OCI-LY7 (cell line): ENCODE measurements at regions not wholly inside any gene's neighbourhood (a gene's known extent, or its start where the extent isn't known, plus 50 kb on each side); places are given as distances from the start of the nearest gene placed in this dataset.

Experiments
- BruUV-seq: library from RNA; stranded (reverse); fragments of 400-500 nt; replicated peaks from 2 replicates; lab custom pipeline; 2021; lab: Mats Ljungman, UMichigan
- CTCF ChIA-PET: fragments of 300-600 bp; sonication (Branson Sonifier 250); formaldehyde crosslinking; loops from one replicate; lab custom pipeline; 2022; ENCODE audit warnings: antibody characterized with exemption; ENCODE audit not compliant: unreplicated experiment; lab: Charles Lee
- POLR2A ChIA-PET: fragments of 300-600 bp; sonication (Branson Sonifier 250); formaldehyde crosslinking; loops from one replicate; lab custom pipeline; 2022; ENCODE audit warnings: antibody characterized with exemption; lab: Charles Lee
- DNase-seq: peaks from one replicate; pipeline ENCODE4 v3.0.0-alpha.2; 2015; ENCODE audit warnings: low spot score
- H2AFZ ChIP-seq: fragments of 200-600 bp; sonication (generic), shearing (Covaris generic); 2 replicates; pipeline ENCODE4 v1.6.1; 2014; ENCODE audit warnings: mild to moderate bottlenecking, antibody characterized with exemption, low read length, moderate library complexity
- H3K27ac ChIP-seq: fragments of 200-600 bp; sonication (generic); 2 replicates; pipeline ENCODE4 v1.5.1; 2014; ENCODE audit warnings: mixed run types, low read depth, mild to moderate bottlenecking, moderate library complexity, low read length, inconsistent platforms; ENCODE audit not compliant: poor library complexity, severe bottlenecking
- H3K36me3 ChIP-seq: fragments of 200-600 bp; sonication (generic); 2 replicates; pipeline ENCODE4 v1.6.1; 2014; ENCODE audit warnings: mild to moderate bottlenecking, antibody characterized with exemption, low read length, moderate library complexity, mixed read lengths; ENCODE audit not compliant: insufficient read depth
- H3K4me1 ChIP-seq: fragments of 200-600 bp; sonication (generic); 2 replicates; pipeline ENCODE4 v1.5.1; 2014; ENCODE audit warnings: mild to moderate bottlenecking, low read length; ENCODE audit not compliant: insufficient read depth, poor library complexity, severe bottlenecking
- H3K4me2 ChIP-seq: fragments of 200-600 bp; sonication (generic); 2 replicates; pipeline ENCODE4 v1.6.1; 2014; ENCODE audit warnings: mild to moderate bottlenecking, low read length
- H3K4me3 ChIP-seq: fragments of 200-600 bp; sonication (generic); 2 replicates; pipeline ENCODE4 v1.5.1; 2014; ENCODE audit warnings: mild to moderate bottlenecking, low read depth, low read length; ENCODE audit not compliant: poor library complexity, severe bottlenecking
- H3K79me2 ChIP-seq: fragments of 200-600 bp; sonication (generic); 2 replicates; pipeline ENCODE4 v1.6.1; 2016; ENCODE audit warnings: low read depth, mild to moderate bottlenecking, low read length, moderate library complexity, mixed read lengths; ENCODE audit not compliant: insufficient read depth
- H3K9me2 ChIP-seq: fragments of 200-600 bp; sonication (generic); 2 replicates; pipeline ENCODE4 v1.6.1; 2016; ENCODE audit warnings: mild to moderate bottlenecking, low read length, mixed read lengths; ENCODE audit not compliant: insufficient read depth
- H3K9me3 ChIP-seq: fragments of 200-600 bp; sonication (generic); 2 replicates; pipeline ENCODE4 v1.6.1; 2014; ENCODE audit warnings: mild to moderate bottlenecking, mixed run types, low read length, mixed read lengths
- H4K20me1 ChIP-seq: fragments of 200-600 bp; sonication (generic); 2 replicates; pipeline ENCODE4 v1.6.1; 2014; ENCODE audit warnings: mild to moderate bottlenecking, antibody characterized with exemption, low read length, moderate library complexity, mixed read lengths; ENCODE audit not compliant: insufficient read depth
- EZH2phosphoT487 ChIP-seq: fragments of 200-600 bp; sonication (generic); IDR thresholded peaks from 2 replicates; pipeline ENCODE4 v1.6.1; 2018; ENCODE audit warnings: low read depth, borderline replicate concordance, mild to moderate bottlenecking, mixed run types, antibody characterized with exemption, low read length, moderate library complexity, mixed read lengths
- intact Hi-C: fragments of 100-400 bp; cut with micrococcal nuclease; formaldehyde crosslinking; loops from one replicate; pipeline ENCODE4 v1.10.0; 2022; ENCODE audit not compliant: unreplicated experiment
- TF ChIP-seq, protein P1 (sequence below): fragments of 200-600 bp; sonication (generic); conservative IDR thresholded peaks from 2 replicates; pipeline ENCODE4 v1.5.1; 2014; ENCODE audit warnings: mild to moderate bottlenecking, antibody characterized with exemption, low read length, moderate library complexity, mixed read lengths

DNA sequence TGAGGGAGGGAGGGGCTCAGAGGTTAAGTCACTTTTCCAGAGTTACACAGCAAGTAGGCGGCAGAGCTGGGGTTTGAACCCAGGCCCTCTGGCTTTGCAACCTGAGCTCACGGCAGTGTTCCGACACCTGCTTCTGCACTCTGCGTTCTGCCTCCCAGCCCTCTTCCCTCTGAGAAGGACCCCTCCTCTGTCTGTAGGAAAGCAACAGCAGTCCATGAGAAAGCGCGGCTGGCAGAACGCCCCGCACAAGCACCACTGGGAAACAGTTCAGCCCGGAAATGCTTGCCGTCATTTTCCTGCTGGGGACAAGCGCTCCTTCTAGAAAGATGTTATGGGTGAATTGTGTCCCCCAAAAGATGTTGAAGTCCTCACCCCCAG, 241.1 kb downstream of the NPHP4 start:
- no TSS peak for BruUV-seq
- TF ChIP-seq, protein P1, sequence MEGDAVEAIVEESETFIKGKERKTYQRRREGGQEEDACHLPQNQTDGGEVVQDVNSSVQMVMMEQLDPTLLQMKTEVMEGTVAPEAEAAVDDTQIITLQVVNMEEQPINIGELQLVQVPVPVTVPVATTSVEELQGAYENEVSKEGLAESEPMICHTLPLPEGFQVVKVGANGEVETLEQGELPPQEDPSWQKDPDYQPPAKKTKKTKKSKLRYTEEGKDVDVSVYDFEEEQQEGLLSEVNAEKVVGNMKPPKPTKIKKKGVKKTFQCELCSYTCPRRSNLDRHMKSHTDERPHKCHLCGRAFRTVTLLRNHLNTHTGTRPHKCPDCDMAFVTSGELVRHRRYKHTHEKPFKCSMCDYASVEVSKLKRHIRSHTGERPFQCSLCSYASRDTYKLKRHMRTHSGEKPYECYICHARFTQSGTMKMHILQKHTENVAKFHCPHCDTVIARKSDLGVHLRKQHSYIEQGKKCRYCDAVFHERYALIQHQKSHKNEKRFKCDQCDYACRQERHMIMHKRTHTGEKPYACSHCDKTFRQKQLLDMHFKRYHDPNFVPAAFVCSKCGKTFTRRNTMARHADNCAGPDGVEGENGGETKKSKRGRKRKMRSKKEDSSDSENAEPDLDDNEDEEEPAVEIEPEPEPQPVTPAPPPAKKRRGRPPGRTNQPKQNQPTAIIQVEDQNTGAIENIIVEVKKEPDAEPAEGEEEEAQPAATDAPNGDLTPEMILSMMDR: no peak
- no peak for TF ChIP-seq EZH2phosphoT487
- H3K4me2 ChIP-seq: no peak overlapping the region
- no peak overlapping the region for H2AFZ ChIP-seq
- no peaks in the 10 kb centered on the region for H3K9me3 ChIP-seq
- ChIA-PET POLR2A (no interaction called here), CTCF (no interaction called here)
- H3K36me3 ChIP-seq: no peaks in the 10 kb centered on the region
- H4K20me1 ChIP-seq: no peaks in the 10 kb centered on the region
- no peak for DNase-seq
- intact Hi-C loops: no loop called here
- no peaks in the 10 kb centered on the region for H3K79me2 ChIP-seq
- H3K27ac ChIP-seq: no peak overlapping the region
- no peaks in the 10 kb centered on the region for H3K9me2 ChIP-seq
- H3K4me1 ChIP-seq: no peaks in the 10 kb centered on the region
- no peak overlapping the region for H3K4me3 ChIP-seq

DNA sequence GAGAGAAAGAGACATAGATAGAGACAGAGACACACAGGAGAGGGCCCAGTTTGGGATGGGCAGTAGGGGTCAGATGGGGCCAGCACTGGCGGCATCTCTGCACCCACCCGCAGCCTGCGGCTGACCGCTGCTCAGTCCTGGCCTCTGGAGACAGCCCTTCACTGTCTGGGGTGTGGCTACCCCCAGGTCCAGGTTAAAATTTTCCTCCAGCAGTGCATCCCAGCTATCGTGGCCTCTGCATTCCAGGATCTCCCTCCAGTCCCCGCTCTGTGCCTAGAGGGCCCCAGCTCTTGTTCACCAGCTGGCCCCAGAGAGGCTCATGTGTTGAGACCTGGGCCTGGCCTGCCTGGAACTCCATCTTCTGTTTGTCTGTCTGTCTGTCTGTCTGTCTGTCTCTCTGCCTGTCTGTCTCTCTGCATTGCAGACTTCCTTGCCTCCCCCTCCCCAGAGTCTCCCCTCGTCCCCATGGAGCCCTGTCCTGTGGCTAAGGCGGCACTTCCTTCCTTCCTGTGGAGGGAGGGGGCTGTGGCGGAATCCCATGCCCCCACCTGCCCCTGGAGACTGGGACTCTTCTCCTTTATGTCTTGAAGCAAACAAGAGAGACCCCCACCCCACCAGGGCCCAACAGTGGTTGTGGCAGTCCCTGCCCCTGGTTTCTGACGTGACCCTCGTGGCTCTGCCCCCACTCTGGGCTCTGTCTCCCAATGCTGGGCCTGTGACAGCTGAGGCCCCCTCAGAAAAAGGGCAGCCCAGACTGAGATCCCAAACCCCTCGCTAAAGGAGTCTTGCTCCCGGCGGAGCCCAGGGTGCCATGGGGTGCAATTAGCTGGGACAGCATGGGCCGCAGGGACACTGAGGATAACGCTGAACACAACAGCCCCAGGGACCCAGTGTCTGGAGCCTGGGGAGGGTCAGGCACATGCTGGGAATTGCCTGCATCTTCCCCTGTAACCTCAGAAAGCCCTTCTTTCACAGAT, 241.8 kb downstream of the NPHP4 start:
- Histone ChIP-seq H3K36me3 (no peaks in the 10 kb centered on the region), H3K27ac (no peak overlapping the region), H3K4me2 (no peak overlapping the region), H3K4me1 (no peaks in the 10 kb centered on the region), H3K79me2 (no peaks in the 10 kb centered on the region), H4K20me1 (no peaks in the 10 kb centered on the region), H3K4me3 (no peak overlapping the region), H3K9me2 (no peaks in the 10 kb centered on the region), H3K9me3 (no peaks in the 10 kb centered on the region), H2AFZ (no peak overlapping the region)
- no peak for TF ChIP-seq EZH2phosphoT487
- ChIA-PET CTCF (no interaction called here), POLR2A (no interaction called here)
- BruUV-seq: no TSS peak
- no peak for DNase-seq
- intact Hi-C loops: no loop called here

DNA sequence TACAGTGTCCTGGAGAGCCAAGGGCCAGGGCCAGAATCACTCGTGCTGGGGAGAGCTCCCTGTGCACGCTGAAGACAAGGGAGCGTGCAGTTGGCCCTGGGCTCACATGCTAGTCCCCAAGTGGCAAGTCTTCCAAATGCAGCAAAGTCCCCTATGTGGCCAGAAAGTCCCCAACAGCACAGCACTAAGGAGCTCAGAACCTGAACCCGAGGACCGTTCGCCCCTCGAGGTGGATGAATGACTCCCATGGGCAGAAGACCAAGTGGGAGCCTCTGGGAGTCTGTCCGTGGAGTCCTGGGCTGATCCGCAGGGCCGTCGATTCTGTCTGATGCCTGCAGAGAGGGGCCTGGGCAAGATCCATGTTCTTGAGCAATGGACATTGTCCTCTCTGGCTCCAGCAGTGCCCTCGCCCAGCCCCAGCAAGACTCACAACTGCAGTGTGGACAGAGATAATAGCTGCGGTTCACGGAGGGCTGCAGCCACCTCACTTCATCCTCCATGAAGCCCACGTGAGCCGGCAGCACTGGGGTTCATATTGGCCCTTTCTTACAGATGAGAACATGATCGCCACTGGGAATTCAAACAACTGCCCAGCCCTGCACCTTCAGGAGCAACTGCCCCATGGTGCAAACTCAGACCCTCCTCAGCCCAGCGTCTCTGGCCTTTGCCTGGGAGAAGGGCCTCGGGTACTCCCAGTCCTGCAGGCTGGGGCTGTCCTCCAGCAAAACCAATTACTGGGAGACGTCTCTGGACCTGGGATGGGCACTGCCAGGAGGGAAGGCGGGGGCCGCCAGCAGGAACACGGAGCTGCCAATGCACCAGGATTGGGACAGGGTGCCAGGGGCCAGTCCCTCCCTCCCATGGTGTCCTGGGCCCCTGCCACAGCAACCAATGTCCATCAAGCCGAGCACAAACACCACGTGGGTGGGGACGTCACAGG, 243.7 kb downstream of the NPHP4 start:
- Histone ChIP-seq H2AFZ (no peak overlapping the region), H4K20me1 (no peaks in the 10 kb centered on the region), H3K4me1 (no peaks in the 10 kb centered on the region), H3K4me3 (no peak overlapping the region), H3K27ac (no peak overlapping the region), H3K4me2 (no peak overlapping the region), H3K9me2 (no peaks in the 10 kb centered on the region), H3K36me3 (no peaks in the 10 kb centered on the region), H3K9me3 (no peaks in the 10 kb centered on the region), H3K79me2 (no peaks in the 10 kb centered on the region)
- BruUV-seq: no TSS peak
- intact Hi-C loops: loop anchor here (10.0 kb wide), 1 partner anchor 1094 kb away; the partner anchor contains the start of gene AJAP1
- DNase-seq: no peak
- CTCF ChIA-PET: no interaction called here
- TF ChIP-seq EZH2phosphoT487: no peak
- TF ChIP-seq, protein P1: no peak
- POLR2A ChIA-PET: no interaction called here
